Progenitor cell of endocrine pancreas (in vitro differentiated cells): ENCODE measurements at regions not wholly inside any gene's neighbourhood (a gene's known extent, or its start where the extent isn't known, plus 50 kb on each side); places are given as distances from the start of the nearest gene placed in this dataset.

Source experiments
- DNase-seq: peaks from one replicate; pipeline ENCODE4 v3.0.0; 2021; ENCODE audit warnings: low spot score; ENCODE audit not compliant: unreplicated experiment
- H3K27ac Mint-ChIP-seq: 2 replicates; pipeline ENCODE4 v1.8.0; 2021; ENCODE audit warnings: mild to moderate bottlenecking, moderate library complexity, mixed read lengths
- H3K27me3 Mint-ChIP-seq: 2 replicates; pipeline ENCODE4 v1.8.0; 2021; ENCODE audit warnings: mixed read lengths
- H3K36me3 Mint-ChIP-seq: 2 replicates; pipeline ENCODE4 v1.8.0; 2022; ENCODE audit warnings: mixed read lengths; ENCODE audit not compliant: insufficient read depth
- H3K4me1 Mint-ChIP-seq: 2 replicates; pipeline ENCODE4 v1.8.0; 2021; ENCODE audit warnings: low read depth, mixed read lengths
- H3K4me3 Mint-ChIP-seq: 2 replicates; pipeline ENCODE4 v1.8.0; 2021; ENCODE audit warnings: low read depth, mild to moderate bottlenecking, moderate library complexity, mixed read lengths
- H3K9me3 Mint-ChIP-seq: 2 replicates; pipeline ENCODE4 v1.8.0; 2021; ENCODE audit warnings: low read depth, mixed read lengths
- TF ChIP-seq, protein P1 (sequence below): fragments of 200-600 bp; sonication (generic); IDR thresholded peaks from one replicate; pipeline ENCODE4 v1.5.0; 2021; ENCODE audit warnings: antibody characterized with exemption, mild to moderate bottlenecking; ENCODE audit not compliant: unreplicated experiment

- H3K36me3 Mint-ChIP-seq, result no peaks in the 10 kb centered on the region
- H3K4me3 Mint-ChIP-seq, result no peak overlapping the region
- H3K27me3 Mint-ChIP-seq, result no peaks in the 10 kb centered on the region
Measured at GRCh38 chr4:124509151-124509550, 203.4 kb downstream of the ANKRD50 start.

DNA sequence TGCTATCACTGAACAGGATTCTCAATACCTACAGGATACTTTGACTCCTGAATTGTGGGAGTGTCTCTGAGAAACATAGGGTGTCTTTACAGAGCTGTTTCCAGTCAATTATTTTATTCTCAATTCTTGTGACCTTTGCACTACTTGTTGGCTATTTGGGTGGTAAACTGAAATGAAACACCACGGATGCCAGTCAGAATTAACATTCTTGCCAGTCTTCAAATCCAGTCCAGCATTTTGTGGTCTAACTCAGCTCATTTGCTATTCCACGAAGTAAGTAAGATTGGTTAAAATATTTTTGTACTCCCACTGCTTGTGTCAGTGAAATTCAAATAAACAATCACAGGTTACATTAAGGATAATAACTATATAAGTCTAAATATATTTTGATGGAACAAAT lies 197.9 kb downstream of the ANKRD50 start:
- Mint-ChIP-seq H3K4me1 (peaks cover 1% of the 10 kb centered on the region), H3K27ac (no peak overlapping the region), H3K36me3 (no peaks in the 10 kb centered on the region), H3K9me3 (no peaks in the 10 kb centered on the region), H3K27me3 (no peaks in the 10 kb centered on the region), H3K4me3 (no peak overlapping the region)
- no peak for DNase-seq
- TF ChIP-seq, protein P1, sequence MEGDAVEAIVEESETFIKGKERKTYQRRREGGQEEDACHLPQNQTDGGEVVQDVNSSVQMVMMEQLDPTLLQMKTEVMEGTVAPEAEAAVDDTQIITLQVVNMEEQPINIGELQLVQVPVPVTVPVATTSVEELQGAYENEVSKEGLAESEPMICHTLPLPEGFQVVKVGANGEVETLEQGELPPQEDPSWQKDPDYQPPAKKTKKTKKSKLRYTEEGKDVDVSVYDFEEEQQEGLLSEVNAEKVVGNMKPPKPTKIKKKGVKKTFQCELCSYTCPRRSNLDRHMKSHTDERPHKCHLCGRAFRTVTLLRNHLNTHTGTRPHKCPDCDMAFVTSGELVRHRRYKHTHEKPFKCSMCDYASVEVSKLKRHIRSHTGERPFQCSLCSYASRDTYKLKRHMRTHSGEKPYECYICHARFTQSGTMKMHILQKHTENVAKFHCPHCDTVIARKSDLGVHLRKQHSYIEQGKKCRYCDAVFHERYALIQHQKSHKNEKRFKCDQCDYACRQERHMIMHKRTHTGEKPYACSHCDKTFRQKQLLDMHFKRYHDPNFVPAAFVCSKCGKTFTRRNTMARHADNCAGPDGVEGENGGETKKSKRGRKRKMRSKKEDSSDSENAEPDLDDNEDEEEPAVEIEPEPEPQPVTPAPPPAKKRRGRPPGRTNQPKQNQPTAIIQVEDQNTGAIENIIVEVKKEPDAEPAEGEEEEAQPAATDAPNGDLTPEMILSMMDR, result no peak

More at GRCh38 chr4:124509151-124509550, 203.4 kb downstream of the ANKRD50 start:
- H3K27ac Mint-ChIP-seq, result no peak overlapping the region
- peaks cover 17% of the 10 kb centered on the region for H3K4me1 Mint-ChIP-seq
- no peaks in the 10 kb centered on the region for H3K9me3 Mint-ChIP-seq
- no peak for DNase-seq
- TF ChIP-seq, protein P1, result no peak

DNA sequence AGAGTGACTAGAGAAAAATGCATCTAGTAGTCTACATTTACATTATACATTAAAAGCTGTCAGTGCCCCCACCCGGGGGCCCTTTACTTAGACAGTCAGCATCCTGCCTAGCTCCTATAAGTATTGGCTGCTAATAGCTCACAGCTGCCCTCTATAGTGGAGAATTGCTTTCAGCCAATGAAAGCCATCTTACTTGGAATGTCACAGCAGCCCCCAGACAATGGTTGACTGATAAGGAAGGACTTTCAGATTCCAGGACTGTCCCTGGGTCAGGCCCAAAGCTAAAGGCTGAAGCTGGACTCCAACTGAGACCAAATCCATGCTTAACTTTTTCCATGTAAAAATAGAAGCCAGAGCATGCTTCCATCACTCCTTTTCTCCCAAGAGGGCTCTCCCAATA lies 196.9 kb downstream of the ANKRD50 start:
- TF ChIP-seq, protein P1, result no peak
- Mint-ChIP-seq H3K9me3 (no peaks in the 10 kb centered on the region), H3K36me3 (no peaks in the 10 kb centered on the region), H3K4me1 (peaks cover 1% of the 10 kb centered on the region), H3K27me3 (no peaks in the 10 kb centered on the region), H3K27ac (no peak overlapping the region), H3K4me3 (no peak overlapping the region)
- no peak for DNase-seq

DNA sequence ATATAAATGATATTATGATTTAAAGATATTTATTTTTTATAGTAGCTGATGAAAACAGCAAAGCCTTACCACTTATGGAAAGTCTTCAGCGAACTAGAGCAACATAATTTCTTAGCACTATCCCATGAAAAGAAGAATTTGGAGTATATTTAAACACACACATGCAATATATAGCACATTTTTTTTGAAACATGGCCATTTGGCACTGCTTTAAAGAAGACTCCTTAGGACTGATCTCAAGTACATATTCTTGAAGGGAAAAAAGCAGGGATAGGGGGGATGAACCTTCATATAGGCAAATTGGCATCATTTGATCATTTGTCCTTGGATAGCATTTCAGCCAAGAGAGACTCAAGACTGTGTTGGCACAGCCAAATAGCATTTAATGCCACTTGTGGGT lies 193.3 kb downstream of the ANKRD50 start:
- peaks cover 1% of the 10 kb centered on the region for H3K4me1 Mint-ChIP-seq
- H3K9me3 Mint-ChIP-seq, result peaks cover 6% of the 10 kb centered on the region
- H3K27me3 Mint-ChIP-seq, result no peaks in the 10 kb centered on the region
- H3K36me3 Mint-ChIP-seq, result no peaks in the 10 kb centered on the region
- TF ChIP-seq, protein P1, result no peak
- DNase-seq, result no peak
- H3K4me3 Mint-ChIP-seq, result no peak overlapping the region
- H3K27ac Mint-ChIP-seq, result no peak overlapping the region

GRCh38 chr4:124523816-124524215 lies 188.7 kb downstream of the ANKRD50 start:
- Mint-ChIP-seq H3K9me3 (peaks cover 6% of the 10 kb centered on the region), H3K4me1 (peaks cover 6% of the 10 kb centered on the region), H3K36me3 (no peaks in the 10 kb centered on the region), H3K27me3 (no peaks in the 10 kb centered on the region), H3K4me3 (no peak overlapping the region), H3K27ac (no peak overlapping the region)
- DNase-seq, result no peak
- TF ChIP-seq, protein P1, result no peak
